Neural cell (in vitro differentiated cells): ENCODE measurements at regions not wholly inside any gene's neighbourhood (a gene's known extent, or its start where the extent isn't known, plus 50 kb on each side); places are given as distances from the start of the nearest gene placed in this dataset.

Experiments used
- H2AFZ ChIP-seq: fragments of 200-600, 300-800 bp; sonication (generic), shearing (Covaris generic); 2 replicates; pipeline ENCODE4 v1.6.0; 2014; ENCODE audit warnings: low read depth, mild to moderate bottlenecking, antibody characterized with exemption, low read length, moderate library complexity
- H3F3A ChIP-seq: fragments of 200-600 bp; shearing (Covaris generic); 2 replicates; pipeline ENCODE4 v1.6.1; 2016; ENCODE audit warnings: mild to moderate bottlenecking, moderate library complexity, mixed read lengths, antibody characterized with exemption, low read length; ENCODE audit not compliant: insufficient read depth, poor library complexity, severe bottlenecking
- H3K27ac ChIP-seq: fragments of 200-600, 300-800 bp; sonication (generic), shearing (Covaris generic); 2 replicates; pipeline ENCODE4 v1.5.1; 2014; ENCODE audit warnings: mild to moderate bottlenecking, low read length, moderate library complexity
- H3K27me3 ChIP-seq: fragments of 300-800, 200-600 bp; sonication (generic), shearing (Covaris generic); 2 replicates; pipeline ENCODE4 v1.6.0; 2014; ENCODE audit warnings: mild to moderate bottlenecking, low read depth, low read length, moderate library complexity; ENCODE audit not compliant: insufficient read depth
- H3K36me3 ChIP-seq: fragments of 300-800, 200-600 bp; sonication (generic), shearing (Covaris generic); 2 replicates; pipeline ENCODE4 v1.5.1; 2014; ENCODE audit warnings: mild to moderate bottlenecking, antibody characterized with exemption, low read length, moderate library complexity; ENCODE audit not compliant: insufficient read depth
- H3K4me2 ChIP-seq: fragments of 300-800, 200-600 bp; sonication (generic), shearing (Covaris generic); 2 replicates; pipeline ENCODE4 v1.6.0; 2014; ENCODE audit warnings: mild to moderate bottlenecking, low read length
- H3K4me3 ChIP-seq: fragments of 300-800, 200-600 bp; sonication (generic), shearing (Covaris generic); 2 replicates; pipeline ENCODE4 v1.5.1; 2014; ENCODE audit warnings: mild to moderate bottlenecking, low read length, moderate library complexity
- H3K79me2 ChIP-seq: fragments of 200-600 bp; shearing (Covaris generic); replicated peaks from 2 replicates; pipeline ENCODE4 v1.6.0; 2014; ENCODE audit warnings: mild to moderate bottlenecking, low read length, moderate library complexity; ENCODE audit not compliant: insufficient read depth
- H3K9ac ChIP-seq: fragments of 300-800, 200-600 bp; sonication (generic), shearing (Covaris generic); 2 replicates; pipeline ENCODE4 v1.6.1; 2016; ENCODE audit warnings: mild to moderate bottlenecking, low read length, mixed read lengths
- H3K9me2 ChIP-seq: fragments of 200-600 bp; shearing (Covaris generic); 2 replicates; pipeline ENCODE4 v1.6.1; 2016; ENCODE audit warnings: mild to moderate bottlenecking, low read length, mixed read lengths; ENCODE audit not compliant: insufficient read depth
- H3K9me3 ChIP-seq: fragments of 200-600, 300-800 bp; sonication (generic), shearing (Covaris generic); 2 replicates; pipeline ENCODE4 v1.6.1; 2016; ENCODE audit warnings: mild to moderate bottlenecking, mixed run types, low read length, moderate library complexity, mixed read lengths
- H4K20me1 ChIP-seq: fragments of 200-600 bp; shearing (Covaris generic); 2 replicates; pipeline ENCODE4 v1.6.1; 2016; ENCODE audit warnings: mild to moderate bottlenecking, mixed run types; ENCODE audit not compliant: insufficient read depth
- CTCF ChIP-seq: fragments of 450-650 bp; IDR thresholded peaks from 2 replicates; pipeline ENCODE4 v1.5.1; 2014; ENCODE audit warnings: antibody characterized with exemption, mild to moderate bottlenecking, moderate library complexity; ENCODE audit not compliant: poor library complexity, severe bottlenecking
- EP300 ChIP-seq: fragments of 450-650 bp; conservative IDR thresholded peaks from 2 replicates; pipeline ENCODE4 v1.6.1; 2014; ENCODE audit warnings: antibody characterized with exemption, mild to moderate bottlenecking, moderate library complexity; ENCODE audit not compliant: poor library complexity, severe bottlenecking
- EZH2 ChIP-seq: fragments of 200-600, 300-800 bp; shearing (Covaris generic), sonication (generic); IDR thresholded peaks from 2 replicates; pipeline ENCODE4 v1.6.1; 2014; ENCODE audit warnings: antibody characterized with exemption, low read length, borderline replicate concordance, mild to moderate bottlenecking; ENCODE audit not compliant: insufficient read depth, poor library complexity, severe bottlenecking
- MXI1 ChIP-seq: fragments of 450-650 bp; conservative IDR thresholded peaks from 2 replicates; pipeline ENCODE4 v1.6.1; 2014; ENCODE audit warnings: antibody characterized with exemption, mild to moderate bottlenecking; ENCODE audit not compliant: poor library complexity, severe bottlenecking
- POLR2AphosphoS5 ChIP-seq: IDR thresholded peaks from 2 replicates; pipeline ENCODE4 v1.6.1; 2012
- RAD21 ChIP-seq: fragments of 450-650 bp; conservative IDR thresholded peaks from 2 replicates; pipeline ENCODE4 v1.6.1; 2014; ENCODE audit warnings: antibody characterized with exemption, mild to moderate bottlenecking, moderate library complexity
- REST ChIP-seq: IDR thresholded peaks from 2 replicates; pipeline ENCODE4 v1.6.1; 2012; ENCODE audit warnings: borderline replicate concordance
- SMC3 ChIP-seq: fragments of 450-650 bp; conservative IDR thresholded peaks from 2 replicates; pipeline ENCODE4 v1.6.1; 2014; ENCODE audit warnings: antibody characterized with exemption, mild to moderate bottlenecking, moderate library complexity; ENCODE audit not compliant: poor library complexity
- TAF1 ChIP-seq: IDR thresholded peaks from 2 replicates; pipeline ENCODE4 v1.6.1; 2012; ENCODE audit warnings: low read depth

- Histone ChIP-seq H3K27me3 (no peaks in the 10 kb centered on the region), H3K79me2 (no peaks in the 10 kb centered on the region), H3F3A (no peaks in the 10 kb centered on the region), H3K36me3 (no peaks in the 10 kb centered on the region), H4K20me1 (no peaks in the 10 kb centered on the region), H3K4me2 (no peak overlapping the region), H3K9ac (no peak overlapping the region), H3K4me3 (no peak overlapping the region), H3K9me2 (no peaks in the 10 kb centered on the region), H3K9me3 (no peaks in the 10 kb centered on the region), H3K27ac (peak overlapping the region; percentile 50), H2AFZ (no peak overlapping the region)
- TF ChIP-seq SMC3 (no peak), EP300 (no peak), REST (no peak), TAF1 (no peak), CTCF (no peak), MXI1 (no peak), POLR2AphosphoS5 (no peak), EZH2 (no peak), RAD21 (no peak)
Observed at GRCh38 chr12:13836099-13836498, 145.3 kb downstream of the GRIN2B start.

GRCh38 chr12:13835652-13836051 is 145.8 kb downstream of the GRIN2B start:
- Histone ChIP-seq H3F3A (no peaks in the 10 kb centered on the region), H3K9me3 (no peaks in the 10 kb centered on the region), H3K4me2 (no peak overlapping the region), H3K79me2 (no peaks in the 10 kb centered on the region), H3K9me2 (no peaks in the 10 kb centered on the region), H3K27ac (peak overlapping the region; percentile 50), H3K27me3 (no peaks in the 10 kb centered on the region), H3K9ac (peak overlapping the region; percentile 3), H3K4me3 (no peak overlapping the region), H3K36me3 (no peaks in the 10 kb centered on the region), H2AFZ (no peak overlapping the region), H4K20me1 (no peaks in the 10 kb centered on the region)
- TF ChIP-seq CTCF (no peak), TAF1 (no peak), EZH2 (no peak), RAD21 (no peak), POLR2AphosphoS5 (no peak), MXI1 (no peak), EP300 (no peak), REST (no peak), SMC3 (no peak)
